Fibroblast of skin of abdomen (primary cell): ENCODE measurements at regions not wholly inside any gene's neighbourhood (a gene's known extent, or its start where the extent isn't known, plus 50 kb on each side); places are given as distances from the start of the nearest gene placed in this dataset.

ENCODE experiments used
- DNase-seq: peaks from one replicate; pipeline ENCODE4 v3.0.0-alpha.2; 2013

- DNase-seq = no peak
Observed at GRCh38 chr2:129724021-129724757, 255.3 kb upstream of the RAB6C start.

DNA sequence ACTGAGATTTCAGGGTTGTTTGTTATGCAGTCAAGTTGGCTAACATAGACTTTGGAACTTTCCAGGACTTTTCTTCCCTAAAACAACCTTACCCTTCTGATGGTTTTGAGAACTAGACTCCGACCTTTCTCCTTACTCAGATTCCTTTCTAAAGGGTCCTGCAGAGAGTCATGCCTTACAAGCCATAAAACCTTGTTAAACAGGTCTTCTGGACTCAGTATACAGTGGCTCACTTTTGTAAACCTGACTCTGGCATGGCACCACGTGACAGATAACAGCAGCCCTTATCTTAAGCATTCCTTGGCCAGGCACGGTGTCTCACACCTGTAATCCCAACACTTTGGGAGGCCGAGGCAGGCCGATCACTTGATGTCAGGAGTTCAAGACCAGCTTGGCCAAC lies 253.2 kb upstream of the RAB6C start:
- no peak for DNase-seq

DNA sequence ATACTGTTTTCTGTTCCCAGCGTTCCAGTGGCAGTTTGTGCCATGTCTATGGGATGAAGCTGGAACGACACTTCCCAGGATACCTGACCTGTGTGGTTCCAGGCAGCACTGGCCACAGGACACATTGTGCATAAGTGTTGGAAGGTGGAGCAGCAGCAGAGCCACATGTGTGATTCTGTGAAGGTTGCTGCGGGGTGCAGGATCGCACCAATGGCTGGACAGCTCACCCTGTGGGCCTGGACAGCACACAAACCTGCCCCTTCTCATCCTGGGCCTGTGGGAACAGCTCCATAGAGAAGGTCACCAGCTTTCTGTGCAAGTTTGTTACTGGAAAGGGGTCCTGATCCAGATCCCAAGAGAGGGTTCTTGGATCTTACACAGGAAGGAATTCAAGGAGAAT lies 252.2 kb upstream of the RAB6C start:
- DNase-seq = no peak

GRCh38 chr2:129728035-129728972 lies 251.2 kb upstream of the RAB6C start:
- no peak for DNase-seq

DNA sequence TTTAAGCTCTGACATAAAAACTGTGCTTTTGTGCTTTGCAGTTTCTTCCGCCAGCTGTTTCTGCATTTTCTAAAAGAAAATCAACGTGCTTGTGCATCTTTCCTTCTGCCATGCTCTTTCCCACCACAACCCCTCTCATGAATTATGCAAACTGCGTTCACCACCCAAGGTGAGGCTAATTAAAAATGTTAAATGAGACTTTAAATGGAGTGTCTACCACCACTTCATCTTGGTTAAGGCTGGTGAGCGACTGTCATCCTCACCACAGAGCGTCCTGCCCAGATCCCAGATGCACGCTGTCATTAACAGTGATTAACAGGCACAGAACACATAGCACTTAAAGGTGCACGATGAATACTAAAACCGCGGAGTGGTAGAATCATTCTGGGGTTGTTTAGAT lies 250.5 kb upstream of the RAB6C start:
- no peak for DNase-seq

DNA sequence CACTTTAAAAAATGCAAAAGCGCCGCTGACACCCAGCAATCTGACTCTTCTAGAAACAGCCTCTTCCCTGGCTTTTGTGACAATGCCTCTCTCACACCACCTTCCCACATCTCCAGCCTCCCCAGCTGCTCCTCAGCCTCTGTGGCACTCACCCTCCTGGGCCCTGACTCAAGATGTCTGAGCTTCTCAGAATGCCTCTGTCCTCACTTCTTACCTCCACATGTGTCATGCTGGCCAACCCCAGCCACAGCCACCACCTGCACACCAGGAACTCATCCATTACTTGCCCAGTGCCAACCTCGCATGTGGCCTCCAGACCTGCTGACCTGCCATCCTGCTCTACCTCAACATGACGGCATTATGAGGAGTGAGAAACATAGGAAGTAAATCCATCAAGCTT lies 249.8 kb upstream of the RAB6C start:
- no peak for DNase-seq

DNA sequence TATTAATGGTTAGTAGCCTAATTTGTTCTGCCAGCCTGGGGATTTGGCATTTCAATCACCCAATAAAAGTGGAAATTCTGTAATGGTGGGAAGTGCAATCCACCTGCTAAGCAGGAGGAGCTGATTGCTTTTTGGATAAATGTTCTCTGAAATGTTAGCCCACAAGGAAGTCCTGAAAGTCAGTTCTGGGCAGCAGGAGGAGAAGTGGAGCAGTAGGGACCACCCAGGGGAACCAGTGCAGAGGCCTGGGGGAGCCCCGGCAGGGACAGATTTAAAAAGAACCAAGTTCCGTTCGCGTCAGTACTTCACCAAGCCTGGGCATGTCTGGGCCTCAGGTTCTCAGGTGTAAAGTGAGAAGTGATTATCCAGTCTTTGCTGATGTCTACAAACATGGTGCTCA lies 248.5 kb upstream of the RAB6C start:
- no peak for DNase-seq

DNA sequence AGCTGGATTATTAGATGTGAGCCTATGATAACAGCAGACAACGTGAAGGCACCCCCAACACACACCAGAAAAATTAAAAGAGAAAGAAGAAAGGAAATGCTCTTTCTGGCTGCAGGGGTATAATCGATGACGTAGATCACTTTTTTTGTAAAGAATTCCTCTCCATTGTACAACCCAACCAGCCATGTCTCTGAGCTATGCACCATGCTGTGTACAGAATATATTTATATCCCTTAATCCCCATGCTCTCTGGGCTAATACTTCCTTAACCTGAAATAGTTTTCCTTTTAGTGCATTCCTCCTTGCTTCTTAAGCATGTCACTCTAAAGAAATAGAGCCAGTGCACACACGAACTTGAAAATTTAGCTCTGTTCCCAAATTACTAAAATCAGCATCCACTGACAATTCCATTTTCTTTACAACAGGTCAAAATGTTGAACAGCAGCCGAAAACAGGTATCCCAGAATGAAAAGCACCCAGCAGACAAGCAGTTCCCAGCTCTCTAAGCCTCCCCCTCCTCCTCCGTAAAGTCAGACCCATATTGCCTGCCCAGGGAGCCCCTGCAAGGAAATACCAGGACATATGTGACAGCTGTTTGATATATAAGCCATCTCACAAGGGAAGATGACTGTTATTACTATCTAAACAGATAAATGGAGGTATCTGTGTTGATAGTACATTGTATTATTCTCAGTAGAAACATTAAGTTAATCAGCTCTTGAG lies 247.4 kb upstream of the RAB6C start:
- DNase-seq = no peak

DNA sequence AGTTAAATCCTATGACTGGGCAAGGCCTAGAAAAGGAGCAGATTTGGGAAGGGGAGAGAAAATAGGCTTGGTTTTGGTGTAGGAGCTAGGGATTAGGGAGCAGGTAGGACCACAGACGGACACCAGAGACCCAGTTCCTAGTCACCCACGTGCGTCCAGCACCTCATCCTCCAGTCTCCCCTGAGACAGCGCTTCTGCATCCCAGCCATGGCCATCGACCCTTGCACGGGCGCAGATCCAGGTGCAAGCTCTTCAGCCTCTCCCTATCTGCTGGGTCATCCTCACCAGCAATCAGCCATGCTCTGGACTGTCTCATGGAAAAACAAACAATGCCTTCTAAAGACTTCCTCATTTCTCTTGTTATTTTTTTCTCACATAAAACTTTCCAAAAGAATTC lies 246.8 kb upstream of the RAB6C start:
- no peak for DNase-seq

DNA sequence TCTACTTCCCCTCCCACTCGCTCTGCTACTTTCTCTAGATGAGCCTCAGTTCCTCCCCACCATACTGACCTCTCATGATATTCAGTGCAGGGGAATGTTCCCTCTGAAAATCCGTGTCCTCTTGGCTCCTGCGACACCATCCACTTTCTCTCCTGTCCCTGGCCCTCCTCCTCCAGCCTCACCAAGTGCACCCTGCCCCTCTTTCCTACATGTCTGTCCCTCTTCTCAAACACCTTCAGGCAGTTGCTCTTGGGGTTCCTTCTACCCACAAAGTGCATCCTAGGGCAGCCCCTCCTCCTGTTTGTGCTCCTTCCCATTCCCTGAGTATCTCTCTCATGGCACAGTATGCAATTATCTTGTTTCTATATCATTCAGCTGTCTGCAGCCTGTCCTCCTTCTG lies 246.4 kb upstream of the RAB6C start:
- DNase-seq = no peak

GRCh38 chr2:129733579-129733978 lies 245.9 kb upstream of the RAB6C start:
- DNase-seq = no peak

DNA sequence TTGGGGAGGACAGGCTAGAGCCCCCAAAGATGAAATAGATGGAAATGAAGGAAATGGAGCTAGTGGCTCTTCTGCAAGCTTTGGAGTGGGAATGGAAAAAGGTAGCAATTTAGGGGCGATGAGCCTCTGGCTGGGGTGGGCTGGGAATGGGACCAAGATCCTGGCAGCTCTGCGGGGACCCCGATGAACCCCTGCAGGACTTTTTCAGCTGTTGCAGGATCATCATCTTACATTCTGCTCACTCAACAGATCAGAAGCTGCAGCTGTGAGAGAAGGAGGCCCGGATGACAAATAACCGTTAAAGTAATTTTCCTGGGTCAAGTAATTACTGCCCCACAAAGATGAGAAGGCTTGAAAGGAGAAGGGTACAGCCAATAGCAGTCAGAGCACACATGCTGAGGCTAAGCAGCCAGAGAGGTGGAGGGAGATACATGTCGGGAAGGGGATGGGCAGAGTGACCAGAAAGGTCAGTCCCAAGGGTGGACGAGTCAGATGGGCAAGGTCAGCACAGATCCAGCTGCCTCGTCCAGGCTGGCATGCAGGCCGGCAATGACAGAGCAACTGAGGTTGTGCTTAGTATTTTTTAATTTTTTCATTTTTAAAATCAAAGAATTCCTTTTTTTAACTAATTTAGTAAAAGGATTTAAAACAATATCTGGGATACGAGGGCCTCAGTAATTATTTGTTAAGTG lies 245.0 kb upstream of the RAB6C start:
- DNase-seq = no peak

DNA sequence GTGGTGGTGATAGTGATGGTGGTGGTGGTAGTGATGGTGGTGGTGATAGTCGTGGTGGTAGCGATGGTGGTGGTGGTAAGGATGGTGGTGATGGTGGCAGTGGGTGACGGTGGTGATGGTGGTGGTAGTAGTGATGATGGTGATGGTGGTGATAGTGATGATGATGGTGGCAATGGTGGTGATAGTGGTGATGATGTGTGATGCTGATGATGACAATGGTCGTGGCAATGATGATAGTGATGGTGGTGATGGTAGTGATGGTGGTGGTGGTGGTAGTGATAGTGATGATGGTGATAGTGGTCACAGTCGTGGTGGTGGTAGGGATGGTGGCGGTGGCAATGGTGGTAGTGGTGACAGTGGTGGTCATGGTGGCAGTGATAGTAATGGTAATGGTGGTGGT lies 243.9 kb upstream of the RAB6C start:
- no peak for DNase-seq

DNA sequence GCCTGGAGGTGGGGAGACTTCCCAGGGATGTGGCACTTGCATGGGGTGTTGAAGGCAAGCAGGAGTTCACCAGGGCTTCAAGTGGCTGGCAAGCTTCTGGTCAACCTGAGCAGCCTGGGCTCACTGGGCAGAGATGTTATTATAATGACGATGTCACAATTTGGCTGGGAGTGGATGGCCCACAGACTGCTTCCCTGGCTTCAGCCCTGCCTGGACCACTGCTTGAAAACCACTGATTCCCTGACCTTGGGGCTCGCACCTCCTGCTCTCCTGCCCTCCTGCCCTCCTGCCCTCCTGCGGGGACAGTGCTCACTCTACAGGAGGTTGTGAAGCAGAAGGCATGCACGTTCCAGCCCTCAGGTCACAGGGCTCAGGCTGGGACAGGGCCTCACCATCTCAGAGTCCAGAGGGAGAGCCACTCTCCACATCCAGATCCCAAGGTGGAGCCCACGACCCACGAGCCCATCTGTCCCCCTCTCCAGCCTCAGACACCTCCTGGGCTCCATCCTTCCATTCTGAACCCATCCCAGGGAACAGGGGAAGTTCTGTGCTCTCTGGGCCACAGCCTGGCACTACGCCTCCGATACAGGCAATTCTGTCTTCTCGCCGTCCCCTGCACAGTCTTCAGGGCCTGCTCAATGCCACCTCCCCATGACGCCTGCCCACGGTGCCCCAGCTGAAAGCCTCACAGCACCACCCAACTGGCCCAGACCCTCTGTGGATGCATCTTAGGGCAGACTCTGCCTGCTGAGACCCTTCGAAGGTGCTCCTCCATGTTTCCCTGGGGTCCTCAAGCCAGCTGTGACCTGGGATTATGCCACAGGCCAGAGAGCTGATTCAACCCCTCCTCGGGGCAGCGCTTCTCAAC lies 241.6 kb upstream of the RAB6C start:
- DNase-seq = no peak

DNA sequence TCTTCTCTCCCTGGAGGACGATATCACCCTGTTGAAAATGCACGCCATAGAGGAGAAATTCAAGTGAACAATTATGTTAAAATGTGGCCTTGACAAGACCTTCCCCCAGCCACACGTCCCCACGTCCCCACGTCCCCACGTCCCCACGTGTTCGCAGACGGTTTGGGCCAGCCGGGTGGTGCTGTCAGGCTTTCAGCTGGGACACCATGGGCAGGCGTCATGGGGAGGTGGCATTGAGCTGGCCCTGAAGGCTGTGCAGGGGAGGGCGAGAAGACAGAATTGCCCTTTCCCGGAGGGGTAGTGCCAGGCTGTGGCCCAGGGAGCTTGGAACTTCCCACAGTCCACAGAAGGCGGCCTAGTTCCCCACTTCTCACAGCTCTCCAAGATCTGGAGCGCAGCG lies 240.7 kb upstream of the RAB6C start:
- DNase-seq = no peak

GRCh38 chr2:129740504-129740903 lies 239.0 kb upstream of the RAB6C start:
- no peak for DNase-seq

- no peak for DNase-seq
Observed at GRCh38 chr2:129741165-129741564, 238.3 kb upstream of the RAB6C start.

- DNase-seq = no peak
Observed at GRCh38 chr2:129741623-129742022, 237.8 kb upstream of the RAB6C start.

DNA sequence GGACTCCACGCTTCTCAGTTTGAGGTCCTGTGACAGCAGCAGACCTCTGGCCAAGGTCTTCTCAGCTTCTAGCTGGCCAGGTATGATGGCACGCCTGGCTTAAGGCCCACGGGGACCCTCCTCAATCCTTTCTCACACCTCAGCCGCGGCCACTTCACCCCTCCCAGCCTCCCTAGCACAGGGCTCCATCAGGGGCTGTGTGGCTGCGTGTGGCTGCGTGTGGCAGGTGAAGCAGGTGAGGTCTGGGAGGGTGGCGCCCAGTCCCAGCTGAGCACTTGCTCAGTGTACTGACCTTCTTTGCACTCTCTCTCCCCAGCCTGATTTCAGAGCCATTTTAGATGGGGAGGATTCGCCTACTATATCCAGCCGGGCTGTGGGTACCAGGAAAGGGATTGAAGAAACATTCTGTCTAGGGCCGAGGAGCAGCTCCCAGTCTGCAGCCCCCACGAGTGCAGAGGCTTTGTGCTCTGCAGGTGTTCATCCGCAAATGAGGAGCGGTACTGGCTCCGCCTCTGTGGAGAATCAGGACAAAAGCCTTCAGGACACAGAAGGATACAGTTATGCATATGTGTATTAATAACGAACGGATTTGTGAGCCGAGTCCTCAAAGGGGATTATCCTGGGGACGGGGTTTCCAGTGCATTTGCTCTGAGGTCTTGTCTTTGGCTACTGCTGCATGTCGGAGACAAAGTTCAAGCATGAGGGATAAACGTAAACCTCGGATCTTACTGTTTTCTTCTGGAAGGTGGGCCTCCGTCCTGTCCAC lies 236.9 kb upstream of the RAB6C start:
- DNase-seq = no peak

GRCh38 chr2:129744141-129744540 lies 235.3 kb upstream of the RAB6C start:
- DNase-seq = no peak

DNA sequence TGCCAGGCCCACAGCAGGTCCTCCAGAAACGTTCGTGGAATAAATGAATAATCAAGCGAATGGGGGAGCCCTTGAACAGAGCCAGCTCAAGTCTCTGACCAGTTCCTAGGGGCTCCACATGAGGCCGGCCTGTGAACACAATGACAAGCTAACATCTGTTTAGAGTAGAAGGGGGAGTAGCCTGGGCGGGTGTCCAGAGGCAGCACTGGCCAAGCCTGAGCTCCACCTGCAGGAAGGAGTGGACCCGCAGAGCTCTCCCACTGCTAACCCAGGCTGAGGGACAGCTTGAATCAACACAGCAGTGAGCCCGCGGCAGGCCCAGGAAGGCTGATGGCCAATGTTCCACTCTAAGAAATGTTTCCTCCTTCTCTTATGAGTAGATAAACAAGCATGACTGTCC lies 234.8 kb upstream of the RAB6C start:
- no peak for DNase-seq
